ENCODE measurements at regions not wholly inside any gene's neighbourhood (a gene's known extent, or its start where the extent isn't known, plus 50 kb on each side); places are given as distances from the start of the nearest gene placed in this dataset.

DNA sequence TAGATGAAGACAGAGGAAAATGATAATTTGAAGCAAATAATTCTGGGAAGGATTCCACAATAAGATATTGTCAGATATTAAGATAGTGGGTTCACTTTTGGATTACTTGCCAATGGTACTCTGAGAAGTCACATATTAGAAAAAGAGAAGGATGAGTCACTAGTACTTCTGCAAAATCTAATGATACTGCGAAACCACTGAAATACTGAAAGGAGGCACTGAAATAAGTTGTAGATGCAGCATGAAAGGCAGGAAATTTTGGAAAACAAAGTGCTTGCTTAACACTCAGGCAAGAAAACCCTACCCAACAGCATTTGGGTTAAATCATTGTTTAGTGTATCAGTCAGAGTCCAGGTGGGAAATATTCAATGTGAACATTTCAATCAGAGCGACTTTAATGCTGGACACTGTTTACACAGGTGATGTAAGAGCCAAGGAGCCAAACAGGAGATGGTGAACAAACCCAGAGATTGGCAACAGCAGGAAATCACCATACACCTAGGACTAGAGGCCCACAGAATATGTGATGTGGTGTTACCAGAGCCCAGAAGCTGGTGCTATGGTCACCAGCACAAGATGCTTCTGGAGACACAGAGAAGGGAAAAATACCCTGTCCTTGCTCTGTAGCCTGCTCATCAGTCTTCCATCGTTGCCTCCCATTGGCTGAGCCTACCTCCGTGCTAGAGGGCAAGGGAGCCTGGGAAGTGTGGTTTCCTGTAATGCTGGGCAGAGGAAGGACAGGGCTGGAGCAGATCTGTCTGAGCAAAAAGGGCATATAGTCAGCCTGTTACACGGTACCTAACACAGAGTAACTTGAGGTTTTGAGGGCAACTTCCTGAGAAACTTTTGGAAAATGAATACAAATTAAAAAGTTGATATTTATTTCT lies 204.7 kb upstream of the ITGA4 start:
- no peak for DNase-seq

GRCh38 chr2:181253438-181253837 lies 203.7 kb upstream of the ITGA4 start:
- DNase-seq: no peak

DNA sequence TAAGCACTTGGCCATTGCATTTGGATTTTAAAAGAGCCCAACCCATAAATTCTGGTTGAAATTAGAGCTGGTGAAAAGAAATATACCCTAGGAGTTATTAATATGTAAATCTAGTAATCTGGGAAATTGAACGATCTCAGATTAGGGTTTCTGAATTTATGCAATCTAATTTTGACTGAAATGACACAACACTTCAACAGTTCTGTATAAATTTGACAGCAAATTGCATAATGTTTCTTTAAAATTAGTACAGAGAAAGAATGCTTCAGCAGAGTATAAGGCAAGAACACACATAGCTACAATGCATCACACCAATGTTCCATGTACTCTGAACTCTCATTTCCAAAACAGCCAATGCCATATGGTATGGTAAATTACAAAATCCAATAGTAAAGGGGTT lies 201.5 kb upstream of the ITGA4 start:
- DNase-seq: no peak

GRCh38 chr2:181258720-181259119 lies 198.5 kb upstream of the ITGA4 start:
- DNase-seq: no peak

DNA sequence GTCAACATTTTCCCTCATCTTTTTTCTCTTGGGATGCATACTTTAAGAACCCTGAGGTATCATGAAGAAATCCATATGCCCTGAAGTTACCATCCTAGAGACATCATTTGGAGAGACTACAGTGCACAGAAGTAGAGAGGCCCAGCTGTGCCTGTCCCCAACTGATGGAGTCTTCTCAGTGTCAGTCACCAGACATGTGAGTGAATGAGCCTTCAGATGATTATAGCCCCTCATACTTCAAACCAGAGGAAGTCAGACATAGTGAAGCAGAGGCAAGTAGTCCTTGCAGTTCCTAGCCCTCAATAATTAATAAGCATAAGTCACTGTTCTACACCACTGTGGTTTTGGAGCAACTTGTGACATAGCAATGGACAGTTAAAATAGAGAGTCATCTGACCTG lies 194.4 kb upstream of the ITGA4 start:
- no peak for DNase-seq

GRCh38 chr2:181264001-181264400 lies 193.2 kb upstream of the ITGA4 start:
- DNase-seq: no peak

- DNase-seq: no peak
Measured at GRCh38 chr2:181264441-181264840, 192.7 kb upstream of the ITGA4 start.

- DNase-seq: no peak
Measured at GRCh38 chr2:181266614-181267013, 190.6 kb upstream of the ITGA4 start.

DNA sequence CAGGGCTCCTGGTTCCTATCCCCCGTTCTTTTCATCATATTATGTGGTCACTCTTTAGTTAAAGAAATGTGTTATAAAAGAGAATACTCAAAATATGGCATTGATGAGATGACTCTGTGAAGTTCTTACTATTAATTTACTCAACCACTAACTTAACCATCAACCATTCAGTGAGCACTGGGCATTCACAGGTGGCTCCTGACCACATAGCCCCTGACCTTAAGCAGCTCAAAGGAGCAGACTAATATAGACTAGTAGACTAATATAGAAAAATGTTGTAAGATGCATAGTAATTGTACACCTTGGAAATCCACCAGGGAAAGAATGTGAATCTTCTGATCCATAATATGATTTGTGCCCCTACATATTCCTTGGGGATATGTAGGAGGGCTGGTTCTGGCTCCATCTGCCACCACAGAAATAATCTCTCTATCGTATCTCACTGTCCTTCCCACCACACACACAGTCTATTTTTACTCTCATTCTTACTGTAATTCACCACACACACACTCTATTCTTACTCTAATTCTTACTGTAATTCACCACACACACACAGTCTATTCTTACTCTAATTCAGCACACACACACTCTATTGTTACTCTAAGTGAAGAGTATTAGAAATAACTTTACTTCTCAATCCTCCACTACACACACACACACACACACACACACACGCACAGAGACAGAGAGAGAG lies 188.9 kb upstream of the ITGA4 start:
- DNase-seq: no peak

DNA sequence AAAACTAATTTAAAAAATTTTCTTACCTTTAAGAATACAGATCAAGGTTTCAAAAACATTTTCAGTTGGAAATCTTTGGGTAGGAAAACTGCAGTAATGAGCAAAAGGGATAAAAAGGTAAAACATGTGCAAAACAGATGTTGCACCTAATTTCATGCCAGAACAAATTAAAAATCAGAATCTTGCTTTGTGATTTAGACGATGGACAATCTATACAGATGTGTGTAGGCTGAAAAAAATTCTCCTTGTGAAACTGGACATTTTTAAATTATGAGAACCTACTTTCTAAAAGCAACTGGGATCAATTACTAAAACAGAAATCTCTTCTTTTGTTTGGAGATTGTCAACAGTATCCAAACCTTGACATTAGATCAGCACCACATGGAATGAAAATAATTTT lies 183.2 kb upstream of the ITGA4 start:
- no peak for DNase-seq

GRCh38 chr2:181275643-181276070 lies 181.5 kb upstream of the ITGA4 start:
- DNase-seq: no peak

GRCh38 chr2:181281206-181281832 lies 175.9 kb upstream of the ITGA4 start:
- peak in 1 of 2 donors; percentile 5 for DNase-seq

GRCh38 chr2:181285116-181285515 lies 172.1 kb upstream of the ITGA4 start:
- DNase-seq: no peak

GRCh38 chr2:181289698-181290097 lies 167.5 kb upstream of the ITGA4 start:
- DNase-seq: no peak

DNA sequence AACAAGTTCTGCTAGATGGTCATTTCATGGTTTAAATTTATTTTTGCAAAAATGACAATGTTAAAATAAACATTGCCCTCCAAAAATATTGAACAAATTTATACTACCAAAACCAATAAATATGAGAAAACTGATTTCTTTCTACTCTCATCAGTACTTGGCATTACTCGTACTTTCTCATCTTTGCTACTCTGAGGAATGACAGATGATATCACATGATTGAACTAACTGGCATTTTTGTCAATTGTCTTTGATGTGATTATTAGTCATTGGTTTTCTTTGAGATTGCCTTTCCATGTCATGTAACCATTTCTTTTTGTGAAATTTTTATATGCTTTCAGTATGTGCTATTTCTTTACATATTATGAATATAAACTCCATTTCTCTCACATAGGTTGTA lies 167.0 kb upstream of the ITGA4 start:
- no peak for DNase-seq

DNA sequence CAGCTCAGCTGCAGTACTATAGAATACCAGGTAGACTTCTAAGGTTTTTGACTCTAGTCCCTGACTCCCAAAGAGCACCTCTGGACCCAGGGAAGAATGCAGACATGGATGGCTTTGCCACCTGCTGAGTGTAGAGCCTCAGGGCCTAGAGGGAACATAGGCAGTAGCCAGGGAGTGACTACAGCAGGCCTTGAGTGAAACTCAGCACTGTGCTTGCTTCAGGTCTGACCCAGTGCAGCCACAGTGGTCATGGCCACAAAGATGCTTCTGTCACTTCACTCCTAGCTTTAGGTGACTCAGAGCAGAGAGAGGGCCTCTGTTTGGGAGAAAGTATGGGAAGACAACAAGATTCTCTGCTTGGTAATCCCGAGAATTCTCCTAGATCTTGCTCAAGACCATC lies 162.2 kb upstream of the ITGA4 start:
- no peak for DNase-seq

- DNase-seq: peak in 1 of 2 donors; percentile 28
Measured at GRCh38 chr2:181300600-181301291, 156.4 kb upstream of the ITGA4 start.

- DNase-seq: no peak
Measured at GRCh38 chr2:181304011-181304844, 153.0 kb upstream of the ITGA4 start.

- peak in 1 of 2 donors; percentile 32 for DNase-seq
Measured at GRCh38 chr2:181305301-181306123, 151.7 kb upstream of the ITGA4 start.

DNA sequence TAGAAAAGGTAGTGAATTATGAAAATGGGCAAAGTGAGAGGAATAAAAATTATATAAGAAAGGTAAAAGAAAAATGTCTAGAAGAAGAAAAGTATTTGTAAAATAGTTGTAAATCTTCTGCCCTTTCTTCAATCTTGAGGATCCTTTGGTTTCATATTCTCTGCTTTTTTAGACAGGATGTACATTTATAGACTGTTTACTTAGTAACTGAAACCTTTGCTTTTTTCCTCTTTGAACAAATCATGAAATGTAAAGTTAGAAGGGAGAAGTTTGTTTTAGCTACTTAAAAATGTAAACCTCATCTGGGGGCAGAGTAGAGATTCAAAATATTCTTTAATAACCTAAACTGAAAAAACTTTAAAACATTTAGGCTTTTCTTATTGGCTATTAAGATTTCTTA lies 150.4 kb upstream of the ITGA4 start:
- DNase-seq: no peak

Data from activated CD4-positive, alpha-beta T cell treated with anti-CD3 and anti-CD28 coated beads for 4 hours (primary cell).